SK-N-DZ (cell line): ENCODE measurements at regions not wholly inside any gene's neighbourhood (a gene's known extent, or its start where the extent isn't known, plus 50 kb on each side); places are given as distances from the start of the nearest gene placed in this dataset.
"Not testable (repeated sequence)": the region's sequence is repeated elsewhere in the genome, so short reads cannot be mapped to it uniquely, and the experiment has no call there.

Experiments used
- DNase-seq: peaks from one replicate; pipeline ENCODE4 v3.0.0-alpha.2; 2015; ENCODE audit warnings: low spot score

DNA sequence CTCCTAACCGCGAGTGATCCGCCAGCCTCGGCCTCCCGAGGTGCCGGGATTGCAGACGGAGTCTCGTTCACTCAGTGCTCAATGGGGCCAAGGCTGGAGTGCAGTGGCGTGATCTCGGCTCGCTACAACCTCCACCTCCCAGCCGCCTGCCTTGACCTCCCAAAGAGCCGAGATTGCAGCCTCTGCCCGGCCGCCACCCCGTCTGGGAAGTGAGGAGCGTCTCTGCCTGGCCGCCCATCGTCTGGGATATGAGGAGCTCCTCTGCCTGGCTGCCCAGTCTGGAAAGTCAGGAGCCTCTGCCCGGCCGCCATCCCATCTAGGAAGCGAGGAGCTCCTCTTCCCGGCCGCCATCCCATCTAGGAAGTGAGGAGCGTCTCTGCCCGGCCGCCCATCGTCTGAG is 58.8 kb upstream of the ANKRD30BL start:
- DNase-seq = not testable (repeated sequence)

DNA sequence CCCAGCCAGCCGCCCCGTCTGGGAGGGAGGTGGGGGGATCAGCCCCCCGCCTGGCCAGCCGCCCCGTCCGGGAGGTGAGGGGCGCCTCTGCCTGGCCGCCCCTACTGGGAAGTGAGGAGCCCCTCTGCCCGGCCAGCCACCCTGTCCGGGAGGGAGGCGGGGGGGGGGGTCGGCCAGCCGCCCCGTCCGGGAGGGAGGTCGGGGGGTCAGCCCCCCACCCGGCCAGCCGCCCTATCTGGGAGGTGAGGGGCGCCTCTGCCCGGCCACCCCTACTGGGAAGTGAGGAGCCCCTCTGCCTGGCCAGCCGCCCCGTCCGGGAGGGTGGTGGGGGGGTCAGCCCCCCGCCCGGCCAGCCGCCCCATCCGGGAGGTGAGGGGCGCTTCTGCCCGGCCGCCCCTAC is 60.1 kb upstream of the ANKRD30BL start:
- DNase-seq = not testable (repeated sequence)

DNA sequence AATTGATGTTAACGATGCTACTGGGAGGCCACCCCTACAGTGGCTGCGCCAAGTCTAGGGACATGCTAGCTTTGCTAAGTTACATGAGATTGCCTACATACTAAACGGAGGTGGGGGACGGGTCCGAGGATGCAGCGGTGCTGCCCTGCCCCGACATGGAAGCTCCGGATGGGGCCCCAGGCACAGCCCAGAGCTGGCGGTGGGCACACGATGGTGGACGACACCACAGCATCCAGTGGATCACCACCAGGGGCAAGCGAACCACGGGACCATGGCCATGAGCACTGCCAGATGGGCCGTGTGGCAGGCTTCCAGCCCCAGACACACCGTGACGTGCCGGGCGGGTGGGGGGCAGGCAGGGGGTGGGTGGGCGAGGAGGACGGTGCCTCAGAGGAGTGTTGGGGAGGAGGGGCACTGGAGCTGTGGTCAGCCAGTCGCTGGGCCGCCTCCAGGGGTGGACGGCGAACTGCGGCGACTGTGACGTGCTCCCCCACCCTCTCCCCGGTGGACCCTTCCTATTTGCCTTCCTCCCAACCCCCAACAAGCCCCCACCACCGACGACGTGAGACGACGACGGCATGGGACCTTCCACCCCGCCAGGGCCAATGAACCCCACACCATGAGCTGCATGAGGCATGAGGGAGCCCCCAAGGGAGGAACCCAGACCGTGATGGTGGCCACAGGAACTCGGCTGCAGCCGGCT is 90.6 kb upstream of the ANKRD30BL start:
- no peak for DNase-seq

DNA sequence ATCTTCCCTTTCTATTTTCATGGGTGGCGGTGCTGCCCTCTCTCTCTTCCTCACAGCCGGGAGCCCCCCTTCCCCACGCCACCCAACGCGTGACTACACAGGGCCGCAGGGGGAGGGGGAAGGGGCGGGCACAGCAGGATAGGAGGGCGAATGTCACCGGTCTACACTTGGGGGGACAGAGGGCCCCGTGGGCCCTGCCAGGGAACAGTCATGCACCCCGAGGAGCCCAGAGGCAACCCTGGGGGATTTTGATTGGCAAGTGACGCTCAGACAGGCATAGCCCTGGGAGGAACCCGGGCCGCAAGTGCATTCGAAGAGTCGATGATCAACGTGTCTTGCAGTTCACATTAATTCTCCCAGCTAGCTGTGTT is 91.1 kb upstream of the ANKRD30BL start:
- DNase-seq = no peak

DNA sequence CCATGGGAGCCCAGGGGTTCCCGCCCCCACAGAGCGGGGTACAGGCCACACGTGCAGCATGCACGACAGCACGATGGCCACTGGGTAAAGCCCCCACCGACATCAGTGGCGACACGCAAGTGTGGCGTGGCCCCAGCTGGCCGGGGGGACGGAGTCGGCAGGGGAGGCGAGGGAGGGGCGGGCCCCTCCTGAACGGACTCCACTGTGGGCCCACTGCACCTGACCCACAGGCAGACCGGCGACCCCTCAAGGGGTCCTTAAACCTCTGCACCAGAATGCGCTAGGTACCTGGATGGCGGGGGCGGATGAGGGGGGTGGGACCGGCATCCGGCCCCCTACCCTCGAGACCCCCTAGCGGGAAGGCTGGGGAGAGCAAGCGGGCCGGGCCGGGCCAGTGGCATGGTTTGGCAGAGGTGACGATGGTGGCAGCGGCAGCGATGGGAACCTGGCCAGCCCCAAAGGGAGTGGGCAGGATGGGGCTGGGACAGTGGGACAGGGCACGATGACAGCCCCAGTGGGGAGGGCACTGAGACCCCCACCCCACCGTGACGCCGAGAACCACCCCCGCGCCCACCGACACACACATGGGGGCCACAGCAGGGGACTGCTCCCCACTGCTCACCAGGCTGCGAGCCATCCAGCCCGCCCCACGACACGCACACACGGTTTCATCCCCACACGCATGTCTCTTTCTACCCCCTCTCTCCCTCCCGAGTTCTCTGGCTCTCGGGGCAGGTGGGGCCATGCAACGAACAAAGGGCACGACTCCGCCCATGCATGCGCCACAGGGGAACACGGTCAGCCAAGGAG is 91.9 kb upstream of the ANKRD30BL start:
- no peak for DNase-seq

DNA sequence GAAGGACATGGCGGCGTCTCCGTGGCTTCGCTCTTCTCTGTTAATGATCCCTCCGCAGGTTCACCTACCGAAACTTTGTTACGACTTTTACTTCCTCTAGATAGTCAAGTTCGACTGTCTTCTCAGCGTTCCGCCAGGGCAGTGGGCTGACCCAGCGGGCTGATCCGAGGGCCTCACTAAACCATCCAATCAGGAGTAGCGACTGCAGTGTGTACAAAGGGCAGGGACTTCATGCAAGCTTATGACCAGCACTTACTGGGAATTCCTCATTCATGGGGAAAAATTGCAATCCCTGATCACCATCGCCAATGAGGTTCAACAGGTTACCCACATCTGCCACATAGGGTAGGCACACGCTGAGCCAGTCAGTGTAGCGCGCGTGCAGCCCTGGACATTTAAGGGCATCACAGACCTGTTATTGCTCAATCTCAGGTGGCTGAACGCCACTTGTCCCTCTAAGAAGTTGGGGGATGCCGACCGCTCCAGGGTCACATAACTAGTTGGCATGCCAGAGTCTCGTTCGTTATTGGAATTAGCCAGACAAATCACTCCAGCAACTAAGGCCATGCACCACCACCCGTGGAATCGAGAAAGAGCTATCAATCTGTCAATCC is 92.7 kb upstream of the ANKRD30BL start:
- not testable (repeated sequence) for DNase-seq

DNA sequence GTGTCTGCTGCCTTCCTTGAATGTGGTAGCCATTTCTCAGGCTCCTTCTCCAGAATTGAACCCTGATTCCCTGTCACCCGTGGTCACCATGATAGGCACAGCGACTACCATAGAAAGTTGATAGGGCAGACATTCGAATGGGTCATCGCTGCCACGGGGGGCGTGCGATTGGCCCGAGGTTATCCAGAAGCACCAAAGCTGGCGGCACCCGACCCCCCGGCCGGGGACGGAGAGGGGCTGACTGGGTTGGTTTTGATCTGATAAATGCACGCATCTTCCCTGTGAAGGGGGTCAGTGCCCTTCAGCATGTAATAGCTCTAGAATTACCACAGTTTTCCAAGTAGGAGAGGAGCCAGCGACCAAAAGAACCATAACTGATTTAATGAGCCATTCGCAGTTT is 94.0 kb upstream of the ANKRD30BL start:
- DNase-seq = no peak

DNA sequence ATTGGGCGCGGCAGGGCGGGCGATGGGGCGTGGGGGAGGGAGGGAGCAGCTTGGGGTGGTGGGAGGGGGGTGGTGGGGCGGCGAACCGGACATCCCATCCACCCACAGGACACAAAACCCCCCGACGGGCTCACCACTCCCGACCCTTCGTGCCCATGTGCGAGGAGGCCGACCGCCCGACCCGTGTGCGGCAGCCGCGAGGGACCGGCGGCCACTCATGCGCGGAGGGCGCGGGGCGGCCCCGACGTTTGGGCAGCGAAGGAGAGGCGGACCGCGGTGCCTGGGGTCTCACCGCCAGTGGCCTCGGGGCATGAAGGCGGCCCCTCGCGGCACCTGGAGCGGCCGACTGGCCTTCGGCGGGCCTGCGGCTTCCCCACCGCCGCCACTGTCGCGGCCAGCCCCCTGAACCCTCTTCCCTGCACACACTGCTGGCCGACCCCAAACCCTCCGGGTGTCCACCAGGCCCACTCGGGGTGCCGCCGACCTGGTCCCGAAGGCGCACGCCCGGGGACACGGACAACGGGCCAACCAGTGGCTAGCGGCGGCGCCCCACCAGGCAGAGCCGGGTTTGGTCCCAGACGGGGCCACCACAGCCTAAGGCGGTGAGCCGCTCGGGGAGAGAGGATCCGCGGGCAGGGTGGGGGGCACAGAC is 94.6 kb upstream of the ANKRD30BL start:
- DNase-seq = no peak

DNA sequence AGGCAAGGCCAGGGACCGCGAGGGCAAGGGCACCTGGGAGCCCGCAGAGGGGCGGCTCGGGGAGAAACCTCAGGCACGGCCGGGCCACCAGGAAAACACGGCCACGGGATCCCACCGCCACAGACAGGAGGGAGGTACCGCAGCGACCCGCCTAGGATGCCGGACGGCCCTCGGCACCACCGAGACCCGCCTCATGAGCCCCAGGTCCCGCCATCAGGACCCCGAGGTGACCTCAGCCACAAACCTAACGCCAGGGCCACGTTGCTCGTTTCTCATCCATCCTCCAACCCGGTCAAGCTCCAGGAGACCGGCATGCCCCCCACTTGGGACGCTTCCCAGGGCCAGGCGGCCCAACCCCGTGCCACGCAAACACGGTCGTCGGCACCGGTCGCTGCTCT is 95.2 kb upstream of the ANKRD30BL start:
- DNase-seq = not testable (repeated sequence)

DNA sequence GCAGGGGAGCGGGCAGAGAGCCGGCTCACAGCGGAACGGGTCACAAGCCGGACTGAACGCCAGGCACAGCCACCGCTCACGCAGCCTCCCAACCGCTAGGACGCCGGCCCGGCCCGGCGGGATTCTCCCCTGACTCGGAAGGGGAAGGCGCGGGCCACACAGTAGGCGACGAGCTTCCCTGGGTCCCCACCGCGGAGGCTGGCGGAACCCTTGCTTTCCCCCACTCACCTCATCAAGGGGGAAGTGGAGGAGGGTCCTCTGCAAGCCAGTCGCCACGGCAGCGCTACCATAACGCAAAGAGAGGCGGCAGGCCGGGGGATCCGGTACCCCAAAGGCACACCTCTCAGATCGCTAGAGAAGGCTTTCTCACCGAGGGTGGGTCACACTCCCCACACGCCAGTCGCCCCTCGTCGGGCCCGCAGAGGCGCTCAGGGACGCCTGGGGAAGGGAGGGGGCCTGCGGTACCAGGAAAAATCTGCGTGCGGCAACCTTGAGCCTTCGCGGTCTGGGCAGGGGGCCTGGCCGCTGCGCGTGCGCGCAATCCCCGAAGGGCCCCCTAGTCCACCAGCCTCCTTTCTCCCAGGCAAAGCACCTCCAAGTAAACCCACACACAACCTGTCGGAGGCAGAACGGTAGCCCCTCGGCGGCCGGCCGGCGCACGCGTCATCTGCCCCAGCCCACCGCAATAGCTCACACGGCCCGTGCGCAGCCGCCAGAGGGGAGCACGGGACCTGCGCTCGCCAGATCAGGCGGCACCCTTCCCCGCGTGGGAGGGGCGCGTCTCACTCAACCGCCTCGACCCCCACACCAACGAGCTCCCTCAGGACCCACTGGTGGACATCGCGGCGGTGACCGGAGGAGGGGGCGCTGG is 95.8 kb upstream of the ANKRD30BL start:
- DNase-seq = not testable (repeated sequence)

DNA sequence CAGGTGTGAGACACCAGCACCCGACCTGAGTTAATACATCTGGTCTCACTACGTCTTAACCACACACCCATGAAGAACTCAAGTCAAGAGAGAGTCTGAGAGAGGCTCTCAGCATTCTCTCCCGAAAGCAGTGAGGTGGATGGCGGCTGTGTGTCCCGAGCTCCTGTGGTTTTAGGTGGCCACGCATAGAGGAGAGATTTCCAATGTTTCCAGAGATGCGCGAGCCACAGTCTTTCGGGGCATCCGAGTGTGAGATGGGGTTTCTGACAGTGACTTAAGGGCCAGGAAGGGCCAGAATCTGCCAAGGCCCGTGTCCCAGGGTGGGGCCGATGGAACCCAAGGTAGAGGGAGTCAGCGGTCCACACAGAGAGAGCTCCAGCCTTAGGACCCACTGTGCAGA is 97.5 kb upstream of the ANKRD30BL start:
- DNase-seq = not testable (repeated sequence)

DNA sequence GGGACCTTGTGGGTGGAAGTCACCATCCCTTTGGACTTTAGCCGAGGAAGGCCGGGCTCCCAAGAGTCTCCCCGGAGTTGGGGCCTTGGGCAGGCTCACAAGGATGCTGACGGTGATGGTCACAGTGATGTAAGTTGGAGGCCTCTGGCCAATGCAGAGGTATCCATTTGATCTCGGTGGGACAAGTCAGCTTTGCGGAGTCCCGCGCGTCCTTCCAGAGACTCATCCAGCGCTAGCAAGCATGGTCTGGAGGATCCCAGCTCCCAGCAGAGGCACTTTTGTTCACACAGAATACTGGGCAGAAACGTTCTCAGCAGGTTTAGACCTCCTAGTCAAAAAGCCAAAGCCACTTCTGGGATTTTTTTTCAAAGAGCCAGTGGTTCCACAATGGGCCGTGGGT is 103.8 kb upstream of the ANKRD30BL start:
- not testable (repeated sequence) for DNase-seq

DNA sequence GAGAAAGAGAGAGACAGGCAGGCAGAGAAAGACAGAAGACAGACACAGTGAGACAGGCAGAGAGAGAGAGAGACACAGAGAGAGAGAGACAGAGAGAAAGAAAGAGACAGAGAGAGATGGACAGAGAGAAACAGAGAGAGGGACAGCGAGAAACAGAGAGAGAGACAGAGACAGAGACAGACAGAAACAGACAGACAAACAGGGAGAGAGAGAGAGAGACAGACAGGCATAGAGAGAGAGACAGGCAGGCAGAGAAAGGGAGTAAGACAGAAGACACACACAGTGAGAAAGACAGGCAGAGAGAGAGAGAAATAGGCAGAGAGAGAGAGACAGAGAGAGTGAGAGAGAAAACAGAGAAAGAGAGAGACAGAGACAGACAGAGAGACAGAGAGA is 105.3 kb upstream of the ANKRD30BL start:
- no peak for DNase-seq

DNA sequence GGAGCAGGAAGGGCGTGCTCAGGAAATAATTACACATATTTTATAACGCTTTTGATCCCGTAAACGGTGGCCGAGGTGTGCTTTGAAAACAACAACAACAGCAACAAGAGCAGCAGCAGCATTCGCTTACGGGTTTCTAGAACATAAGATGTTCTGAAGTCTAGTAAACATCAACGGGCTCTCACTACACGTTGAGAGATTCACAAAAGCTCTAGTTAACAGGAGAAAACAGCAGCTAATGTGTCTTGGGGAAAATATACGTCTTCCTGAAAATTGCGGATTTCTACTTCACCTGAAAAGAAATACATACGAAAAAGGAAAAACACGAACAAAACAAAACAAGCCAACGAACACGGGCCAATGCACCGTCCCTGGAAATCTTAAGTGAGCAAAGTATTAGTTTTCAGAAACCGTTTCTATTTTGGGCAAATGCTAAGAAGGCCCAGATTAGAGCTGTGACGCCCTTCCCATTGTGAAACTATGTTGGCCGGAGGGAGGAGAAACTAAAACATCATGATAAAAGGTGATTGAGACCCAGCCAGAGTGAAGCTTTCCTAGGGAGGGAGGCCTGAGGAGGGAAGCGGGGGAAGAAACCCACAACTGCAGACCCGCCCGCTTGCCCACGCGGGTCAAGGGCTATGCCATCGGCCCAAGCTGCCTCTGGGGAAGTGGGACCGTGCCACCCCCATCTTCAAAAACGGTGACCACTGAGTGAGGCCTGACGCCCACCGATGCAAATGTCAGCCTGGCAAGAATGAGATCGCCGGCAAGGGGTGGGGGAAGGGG is 105.9 kb upstream of the ANKRD30BL start:
- DNase-seq = not testable (repeated sequence)

DNA sequence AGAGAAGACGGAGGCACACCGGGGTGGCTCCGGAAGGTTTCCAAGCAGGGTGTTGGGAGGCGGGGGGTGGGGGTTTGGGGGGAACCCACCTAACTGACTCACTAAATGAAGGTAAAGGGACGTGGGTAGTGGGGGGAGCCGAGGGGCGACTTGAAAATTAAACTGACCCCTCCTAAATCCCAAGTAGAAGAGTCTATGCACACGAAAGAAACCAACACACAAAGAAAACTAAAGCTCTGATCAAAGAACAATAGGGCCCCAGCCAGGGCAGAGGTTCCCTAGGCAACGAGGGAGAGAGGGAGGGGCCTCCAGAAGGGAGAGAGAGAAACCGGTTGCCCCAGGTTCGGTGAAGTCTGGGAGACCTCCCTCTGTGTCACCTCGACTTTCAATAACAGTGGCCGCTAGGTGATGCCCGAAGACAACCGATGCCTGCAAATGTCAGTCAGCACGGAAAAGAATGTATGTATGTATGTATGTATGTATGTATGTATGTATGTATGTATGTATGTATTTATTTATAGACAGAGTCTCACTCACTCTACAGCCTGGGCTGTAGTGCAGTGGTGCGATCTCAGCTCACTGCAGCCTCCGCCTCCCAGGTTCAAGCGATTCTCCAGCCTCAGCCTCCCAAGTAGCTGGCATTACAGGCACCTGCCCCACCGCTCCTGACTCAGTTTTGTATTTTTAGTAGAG is 106.7 kb upstream of the ANKRD30BL start:
- DNase-seq = peak; percentile 28

DNA sequence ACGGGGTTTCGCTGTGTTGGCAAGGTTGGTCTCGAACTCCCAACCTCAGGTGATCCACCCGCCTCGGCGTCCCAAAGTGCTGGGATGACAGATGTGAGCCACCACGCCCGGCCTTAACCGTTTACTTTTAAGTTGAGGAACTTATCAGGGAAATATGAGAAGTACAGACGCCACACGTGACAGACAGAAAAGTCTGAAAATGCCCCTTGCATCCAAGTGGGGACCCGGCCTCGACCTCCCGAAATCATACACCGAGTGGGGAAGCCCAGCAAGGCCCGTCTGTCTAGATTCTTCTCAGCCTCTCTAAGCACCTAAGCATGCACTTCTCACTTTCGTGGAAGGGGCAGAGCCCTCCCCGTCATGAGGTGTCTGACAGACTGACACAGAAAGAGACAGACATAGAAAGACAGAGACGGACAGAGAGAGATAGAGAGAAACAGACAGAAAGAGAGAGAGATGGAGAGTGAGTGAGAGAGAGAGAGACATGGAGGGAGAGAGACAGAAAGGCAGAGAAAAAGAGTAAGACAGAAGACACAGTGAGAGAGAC is 107.3 kb upstream of the ANKRD30BL start:
- no peak for DNase-seq

DNA sequence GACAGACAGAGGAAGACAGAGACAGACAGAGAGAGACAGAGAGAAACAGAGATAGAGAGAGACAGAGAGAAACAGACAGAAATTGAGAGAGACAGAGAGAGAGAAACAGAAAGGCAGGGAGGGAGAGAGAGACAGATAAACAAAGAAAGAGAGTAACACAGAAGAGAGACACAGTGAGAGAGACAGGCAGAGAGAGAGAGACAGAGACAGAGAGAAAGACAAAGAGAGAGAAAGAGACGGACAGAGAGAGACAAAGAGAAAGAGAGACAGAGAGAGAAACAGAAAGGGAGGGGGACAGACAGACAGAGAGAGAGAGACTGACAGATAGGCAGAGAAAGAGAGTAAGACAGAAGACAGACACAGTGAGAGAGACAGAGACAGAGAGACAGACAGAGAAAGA is 108.5 kb upstream of the ANKRD30BL start:
- no peak for DNase-seq

DNA sequence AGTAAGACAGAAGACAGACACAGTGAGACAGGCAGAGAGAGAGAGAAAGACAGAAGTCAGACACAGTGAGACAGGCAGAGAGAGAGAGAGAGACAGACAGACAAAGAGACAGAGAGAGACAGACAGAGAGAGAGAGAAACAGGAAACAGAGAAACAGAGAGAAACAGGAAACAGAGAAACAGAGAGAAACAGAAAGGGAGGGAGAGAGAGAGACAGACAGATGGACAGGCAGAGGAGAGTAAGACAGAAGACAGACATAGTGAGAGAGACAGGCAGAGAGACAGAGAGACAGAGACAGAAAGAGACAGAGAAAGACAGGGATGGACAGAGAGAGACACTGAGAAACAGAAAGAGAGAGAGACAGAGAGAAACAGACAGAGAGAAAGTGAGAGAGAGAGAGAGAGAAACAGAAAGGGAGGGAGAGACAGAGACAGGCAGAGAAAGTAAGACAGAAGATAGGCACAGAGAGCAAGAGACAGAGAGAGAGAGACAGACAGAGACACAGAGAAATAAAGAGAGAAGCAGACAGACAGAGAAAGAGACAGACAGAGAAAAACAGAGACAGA is 109.3 kb upstream of the ANKRD30BL start:
- DNase-seq = no peak

DNA sequence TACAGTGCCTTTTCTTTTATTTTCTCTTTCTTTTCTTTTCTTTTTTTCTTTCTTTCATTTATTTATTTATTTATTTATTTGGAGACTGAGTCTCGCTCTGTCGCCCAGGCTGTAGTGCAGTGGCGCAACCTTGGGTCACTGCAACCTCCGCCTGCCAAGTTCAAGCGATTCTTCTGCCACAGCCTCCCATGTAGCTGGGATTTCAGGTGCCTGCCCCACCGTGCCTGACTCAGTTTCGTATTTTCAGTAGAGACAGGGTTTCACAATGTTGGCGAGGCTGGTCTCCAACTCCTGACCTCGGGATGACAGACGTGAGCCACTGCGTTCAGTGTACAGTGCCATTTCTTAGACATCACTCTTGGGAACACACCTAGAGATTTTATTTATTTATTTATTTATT is 110.0 kb upstream of the ANKRD30BL start:
- DNase-seq = not testable (repeated sequence)
